Neural crest cell (in vitro differentiated cells): ENCODE measurements at regions not wholly inside any gene's neighbourhood (a gene's known extent, or its start where the extent isn't known, plus 50 kb on each side); places are given as distances from the start of the nearest gene placed in this dataset.
"Not testable (repeated sequence)": the region's sequence is repeated elsewhere in the genome, so short reads cannot be mapped to it uniquely, and the experiment has no call there.

Experiments used
- DNase-seq: peaks from one replicate; pipeline ENCODE4 v3.0.0; 2021; ENCODE audit warnings: low read depth, mixed read lengths, low spot score
- H3K27ac Mint-ChIP-seq: one replicate; pipeline ENCODE4 v1.8.0; 2021; ENCODE audit warnings: mild to moderate bottlenecking, mixed read lengths; ENCODE audit not compliant: unreplicated experiment
- H3K27me3 Mint-ChIP-seq: 2 replicates; pipeline ENCODE4 v1.8.0; 2021; ENCODE audit warnings: low read depth, mild to moderate bottlenecking, mixed read lengths
- H3K36me3 Mint-ChIP-seq: 2 replicates; pipeline ENCODE4 v1.8.0; 2021; ENCODE audit warnings: low read depth, mild to moderate bottlenecking, mixed read lengths
- H3K4me1 Mint-ChIP-seq: 2 replicates; pipeline ENCODE4 v1.8.0; 2021; ENCODE audit warnings: mixed read lengths
- H3K4me3 Mint-ChIP-seq: one replicate; pipeline ENCODE4 v1.8.0; 2021; ENCODE audit warnings: mild to moderate bottlenecking, mixed read lengths
- H3K9me3 Mint-ChIP-seq: 2 replicates; pipeline ENCODE4 v1.8.0; 2021; ENCODE audit warnings: mixed read lengths
- CTCF ChIP-seq: fragments of 200-600 bp; sonication (generic); conservative IDR thresholded peaks from 2 replicates; pipeline ENCODE4 v1.5.0; 2021; ENCODE audit warnings: antibody characterized with exemption, mild to moderate bottlenecking

- DNase-seq = no peak
- Mint-ChIP-seq H3K27ac (no peak overlapping the region), H3K27me3 (no peaks in the 10 kb centered on the region), H3K9me3 (peaks cover 3% of the 10 kb centered on the region), H3K4me1 (peaks cover 4% of the 10 kb centered on the region), H3K36me3 (no peaks in the 10 kb centered on the region), H3K4me3 (no peak overlapping the region)
- no peak for TF ChIP-seq CTCF
Measured at GRCh38 chr17:71502443-71502842, 618.4 kb upstream of the SOX9 start.

- TF ChIP-seq CTCF = no peak
- no peaks in the 10 kb centered on the region for H3K27me3 Mint-ChIP-seq
- no peak overlapping the region for H3K4me3 Mint-ChIP-seq
- H3K4me1 Mint-ChIP-seq = peaks cover 4% of the 10 kb centered on the region
- no peak overlapping the region for H3K27ac Mint-ChIP-seq
- DNase-seq = no peak
- no peaks in the 10 kb centered on the region for H3K36me3 Mint-ChIP-seq
- H3K9me3 Mint-ChIP-seq = peaks cover 3% of the 10 kb centered on the region
Measured at GRCh38 chr17:71503710-71504465, 616.9 kb upstream of the SOX9 start.

GRCh38 chr17:71505200-71505599 lies 615.6 kb upstream of the SOX9 start:
- no peak overlapping the region for H3K27ac Mint-ChIP-seq
- peaks cover 4% of the 10 kb centered on the region for H3K4me1 Mint-ChIP-seq
- DNase-seq = no peak
- no peaks in the 10 kb centered on the region for H3K9me3 Mint-ChIP-seq
- no peak for TF ChIP-seq CTCF
- H3K4me3 Mint-ChIP-seq = no peak overlapping the region
- H3K36me3 Mint-ChIP-seq = no peaks in the 10 kb centered on the region
- H3K27me3 Mint-ChIP-seq = no peaks in the 10 kb centered on the region

- TF ChIP-seq CTCF = no peak
- Mint-ChIP-seq H3K27ac (no peak overlapping the region), H3K36me3 (no peaks in the 10 kb centered on the region), H3K9me3 (no peaks in the 10 kb centered on the region), H3K4me1 (peaks cover 4% of the 10 kb centered on the region), H3K4me3 (no peak overlapping the region), H3K27me3 (no peaks in the 10 kb centered on the region)
- no peak for DNase-seq
Measured at GRCh38 chr17:71505981-71506380, 614.8 kb upstream of the SOX9 start.

- Mint-ChIP-seq H3K4me3 (no peak overlapping the region), H3K27ac (peak overlapping the region; percentile 47), H3K4me1 (no peaks in the 10 kb centered on the region), H3K9me3 (no peaks in the 10 kb centered on the region), H3K36me3 (no peaks in the 10 kb centered on the region), H3K27me3 (no peaks in the 10 kb centered on the region)
- no peak for TF ChIP-seq CTCF
- DNase-seq = no peak
Measured at GRCh38 chr17:71511266-71511995, 609.4 kb upstream of the SOX9 start.

GRCh38 chr17:71513725-71514124 lies 607.1 kb upstream of the SOX9 start:
- not testable (repeated sequence) for H3K27ac Mint-ChIP-seq, H3K4me3 Mint-ChIP-seq, H3K9me3 Mint-ChIP-seq, DNase-seq, H3K36me3 Mint-ChIP-seq, H3K27me3 Mint-ChIP-seq, H3K4me1 Mint-ChIP-seq
